Adrenal gland (tissue), 5 donors: ENCODE measurements at regions not wholly inside any gene's neighbourhood (a gene's known extent, or its start where the extent isn't known, plus 50 kb on each side); places are given as distances from the start of the nearest gene placed in this dataset.

ENCODE experiments used
- CTCF ChIP-seq, 6 experiments: fragments of 450-650 bp in 4 of 6; fragments of 200-600 bp in 2 of 6; sonication (generic) in 1 of 6; IDR thresholded peaks; 1 replicate in 5 of 6; 2 replicates in 1 of 6; pipeline versions ENCODE4 v1.5.1 to v1.8.0; 2016 to 2021; ENCODE audit warnings: antibody characterized with exemption in 6 of 6, mild to moderate bottlenecking in 2 of 6, moderate library complexity in 1 of 6
- POLR2A ChIP-seq, 2 donors: fragments of 450-650 bp; IDR thresholded peaks; one replicate each; pipeline ENCODE4 v1.6.1; 2017; ENCODE audit warnings: antibody characterized with exemption in 2 of 2, mild to moderate bottlenecking in 2 of 2, moderate library complexity in 1 of 2
- donor health status: DM: no; HTN: no; CAD: no.

- TF ChIP-seq CTCF (IDR thresholded peaks at IDR 0.05): no peak
- TF ChIP-seq POLR2A (IDR thresholded peaks at IDR 0.05): no peak
Observed at GRCh38 chr16:13816701-13817100, 103.3 kb upstream of the ERCC4 start.
